Osteocyte (in vitro differentiated cells): ENCODE measurements at regions not wholly inside any gene's neighbourhood (a gene's known extent, or its start where the extent isn't known, plus 50 kb on each side); places are given as distances from the start of the nearest gene placed in this dataset.

Experiments
- DNase-seq: peaks from one replicate; pipeline ENCODE4 v3.0.0; 2021; ENCODE audit warnings: mixed read lengths; ENCODE audit not compliant: unreplicated experiment; ENCODE audit errors: extremely low spot score
- H3K27ac Mint-ChIP-seq: one replicate; pipeline ENCODE4 v1.8.0; 2021; ENCODE audit warnings: mild to moderate bottlenecking, mixed read lengths; ENCODE audit not compliant: unreplicated experiment
- H3K27me3 Mint-ChIP-seq: one replicate; pipeline ENCODE4 v1.8.0; 2021; ENCODE audit warnings: mixed read lengths; ENCODE audit not compliant: unreplicated experiment
- H3K36me3 Mint-ChIP-seq: one replicate; pipeline ENCODE4 v1.8.0; 2021; ENCODE audit warnings: mixed read lengths; ENCODE audit not compliant: unreplicated experiment
- H3K4me1 Mint-ChIP-seq: one replicate; pipeline ENCODE4 v1.8.0; 2021; ENCODE audit warnings: mixed read lengths; ENCODE audit not compliant: unreplicated experiment
- H3K4me3 Mint-ChIP-seq: one replicate; pipeline ENCODE4 v1.8.0; 2021; ENCODE audit warnings: mild to moderate bottlenecking, moderate library complexity, mixed read lengths; ENCODE audit not compliant: unreplicated experiment
- H3K9me3 Mint-ChIP-seq: one replicate; pipeline ENCODE4 v1.8.0; 2021; ENCODE audit warnings: mixed read lengths; ENCODE audit not compliant: unreplicated experiment
- CTCF ChIP-seq: fragments of 200-600 bp; sonication (generic); IDR thresholded peaks from 2 replicates; pipeline ENCODE4 v1.5.0; 2021; ENCODE audit warnings: antibody characterized with exemption, mild to moderate bottlenecking, moderate library complexity

GRCh38 chr11:134993691-134994243 lies 581.7 kb upstream of the B3GAT1 start:
- Mint-ChIP-seq H3K4me3 (no peak overlapping the region), H3K9me3 (no peaks in the 10 kb centered on the region), H3K27me3 (peaks cover 31% of the 10 kb centered on the region), H3K27ac (no peak overlapping the region), H3K36me3 (no peaks in the 10 kb centered on the region), H3K4me1 (peaks cover 6% of the 10 kb centered on the region)
- DNase-seq, result no peak
- TF ChIP-seq CTCF, result no peak

GRCh38 chr11:134992981-134993380 lies 580.9 kb upstream of the B3GAT1 start:
- Mint-ChIP-seq H3K4me3 (no peak overlapping the region), H3K9me3 (no peaks in the 10 kb centered on the region), H3K27ac (no peak overlapping the region), H3K36me3 (no peaks in the 10 kb centered on the region), H3K4me1 (peaks cover 6% of the 10 kb centered on the region), H3K27me3 (peaks cover 31% of the 10 kb centered on the region)
- DNase-seq, result no peak
- TF ChIP-seq CTCF, result no peak

GRCh38 chr11:134988495-134988894 lies 576.5 kb upstream of the B3GAT1 start:
- no peak for DNase-seq
- H3K4me1 Mint-ChIP-seq, result no peaks in the 10 kb centered on the region
- H3K9me3 Mint-ChIP-seq, result no peaks in the 10 kb centered on the region
- H3K4me3 Mint-ChIP-seq, result no peak overlapping the region
- H3K27me3 Mint-ChIP-seq, result peaks cover 26% of the 10 kb centered on the region
- no peaks in the 10 kb centered on the region for H3K36me3 Mint-ChIP-seq
- TF ChIP-seq CTCF, result no peak
- H3K27ac Mint-ChIP-seq, result no peak overlapping the region

GRCh38 chr11:134987822-134988221 lies 575.8 kb upstream of the B3GAT1 start:
- no peaks in the 10 kb centered on the region for H3K36me3 Mint-ChIP-seq
- H3K27me3 Mint-ChIP-seq, result peaks cover 22% of the 10 kb centered on the region
- TF ChIP-seq CTCF, result no peak
- DNase-seq, result no peak
- no peak overlapping the region for H3K27ac Mint-ChIP-seq
- H3K9me3 Mint-ChIP-seq, result no peaks in the 10 kb centered on the region
- no peak overlapping the region for H3K4me3 Mint-ChIP-seq
- H3K4me1 Mint-ChIP-seq, result no peaks in the 10 kb centered on the region

- H3K27ac Mint-ChIP-seq, result no peak overlapping the region
- DNase-seq, result no peak
- H3K4me3 Mint-ChIP-seq, result no peak overlapping the region
- no peaks in the 10 kb centered on the region for H3K9me3 Mint-ChIP-seq
- no peaks in the 10 kb centered on the region for H3K4me1 Mint-ChIP-seq
- H3K36me3 Mint-ChIP-seq, result no peaks in the 10 kb centered on the region
- peaks cover 21% of the 10 kb centered on the region for H3K27me3 Mint-ChIP-seq
- no peak for TF ChIP-seq CTCF
These were observed 575.3 kb upstream of the B3GAT1 start for GRCh38 chr11:134987223-134987768.
